Neural cell (in vitro differentiated cells): ENCODE measurements at regions not wholly inside any gene's neighbourhood (a gene's known extent, or its start where the extent isn't known, plus 50 kb on each side); places are given as distances from the start of the nearest gene placed in this dataset.

Experiments
- H2AFZ ChIP-seq: fragments of 200-600, 300-800 bp; sonication (generic), shearing (Covaris generic); 2 replicates; pipeline ENCODE4 v1.6.0; 2014; ENCODE audit warnings: low read depth, mild to moderate bottlenecking, antibody characterized with exemption, low read length, moderate library complexity
- H3F3A ChIP-seq: fragments of 200-600 bp; shearing (Covaris generic); 2 replicates; pipeline ENCODE4 v1.6.1; 2016; ENCODE audit warnings: mild to moderate bottlenecking, moderate library complexity, mixed read lengths, antibody characterized with exemption, low read length; ENCODE audit not compliant: insufficient read depth, poor library complexity, severe bottlenecking
- H3K27ac ChIP-seq: fragments of 200-600, 300-800 bp; sonication (generic), shearing (Covaris generic); 2 replicates; pipeline ENCODE4 v1.5.1; 2014; ENCODE audit warnings: mild to moderate bottlenecking, low read length, moderate library complexity
- H3K27me3 ChIP-seq: fragments of 300-800, 200-600 bp; sonication (generic), shearing (Covaris generic); 2 replicates; pipeline ENCODE4 v1.6.0; 2014; ENCODE audit warnings: mild to moderate bottlenecking, low read depth, low read length, moderate library complexity; ENCODE audit not compliant: insufficient read depth
- H3K36me3 ChIP-seq: fragments of 300-800, 200-600 bp; sonication (generic), shearing (Covaris generic); 2 replicates; pipeline ENCODE4 v1.5.1; 2014; ENCODE audit warnings: mild to moderate bottlenecking, antibody characterized with exemption, low read length, moderate library complexity; ENCODE audit not compliant: insufficient read depth
- H3K4me2 ChIP-seq: fragments of 300-800, 200-600 bp; sonication (generic), shearing (Covaris generic); 2 replicates; pipeline ENCODE4 v1.6.0; 2014; ENCODE audit warnings: mild to moderate bottlenecking, low read length
- H3K4me3 ChIP-seq: fragments of 300-800, 200-600 bp; sonication (generic), shearing (Covaris generic); 2 replicates; pipeline ENCODE4 v1.5.1; 2014; ENCODE audit warnings: mild to moderate bottlenecking, low read length, moderate library complexity
- H3K79me2 ChIP-seq: fragments of 200-600 bp; shearing (Covaris generic); replicated peaks from 2 replicates; pipeline ENCODE4 v1.6.0; 2014; ENCODE audit warnings: mild to moderate bottlenecking, low read length, moderate library complexity; ENCODE audit not compliant: insufficient read depth
- H3K9ac ChIP-seq: fragments of 300-800, 200-600 bp; sonication (generic), shearing (Covaris generic); 2 replicates; pipeline ENCODE4 v1.6.1; 2016; ENCODE audit warnings: mild to moderate bottlenecking, low read length, mixed read lengths
- H3K9me2 ChIP-seq: fragments of 200-600 bp; shearing (Covaris generic); 2 replicates; pipeline ENCODE4 v1.6.1; 2016; ENCODE audit warnings: mild to moderate bottlenecking, low read length, mixed read lengths; ENCODE audit not compliant: insufficient read depth
- H3K9me3 ChIP-seq: fragments of 200-600, 300-800 bp; sonication (generic), shearing (Covaris generic); 2 replicates; pipeline ENCODE4 v1.6.1; 2016; ENCODE audit warnings: mild to moderate bottlenecking, mixed run types, low read length, moderate library complexity, mixed read lengths
- H4K20me1 ChIP-seq: fragments of 200-600 bp; shearing (Covaris generic); 2 replicates; pipeline ENCODE4 v1.6.1; 2016; ENCODE audit warnings: mild to moderate bottlenecking, mixed run types; ENCODE audit not compliant: insufficient read depth
- CTCF ChIP-seq: fragments of 450-650 bp; IDR thresholded peaks from 2 replicates; pipeline ENCODE4 v1.5.1; 2014; ENCODE audit warnings: antibody characterized with exemption, mild to moderate bottlenecking, moderate library complexity; ENCODE audit not compliant: poor library complexity, severe bottlenecking
- EP300 ChIP-seq: fragments of 450-650 bp; conservative IDR thresholded peaks from 2 replicates; pipeline ENCODE4 v1.6.1; 2014; ENCODE audit warnings: antibody characterized with exemption, mild to moderate bottlenecking, moderate library complexity; ENCODE audit not compliant: poor library complexity, severe bottlenecking
- EZH2 ChIP-seq: fragments of 200-600, 300-800 bp; shearing (Covaris generic), sonication (generic); IDR thresholded peaks from 2 replicates; pipeline ENCODE4 v1.6.1; 2014; ENCODE audit warnings: antibody characterized with exemption, low read length, borderline replicate concordance, mild to moderate bottlenecking; ENCODE audit not compliant: insufficient read depth, poor library complexity, severe bottlenecking
- MXI1 ChIP-seq: fragments of 450-650 bp; conservative IDR thresholded peaks from 2 replicates; pipeline ENCODE4 v1.6.1; 2014; ENCODE audit warnings: antibody characterized with exemption, mild to moderate bottlenecking; ENCODE audit not compliant: poor library complexity, severe bottlenecking
- POLR2AphosphoS5 ChIP-seq: IDR thresholded peaks from 2 replicates; pipeline ENCODE4 v1.6.1; 2012
- RAD21 ChIP-seq: fragments of 450-650 bp; conservative IDR thresholded peaks from 2 replicates; pipeline ENCODE4 v1.6.1; 2014; ENCODE audit warnings: antibody characterized with exemption, mild to moderate bottlenecking, moderate library complexity
- REST ChIP-seq: IDR thresholded peaks from 2 replicates; pipeline ENCODE4 v1.6.1; 2012; ENCODE audit warnings: borderline replicate concordance
- SMC3 ChIP-seq: fragments of 450-650 bp; conservative IDR thresholded peaks from 2 replicates; pipeline ENCODE4 v1.6.1; 2014; ENCODE audit warnings: antibody characterized with exemption, mild to moderate bottlenecking, moderate library complexity; ENCODE audit not compliant: poor library complexity
- TAF1 ChIP-seq: IDR thresholded peaks from 2 replicates; pipeline ENCODE4 v1.6.1; 2012; ENCODE audit warnings: low read depth

- TF ChIP-seq CTCF (no peak), SMC3 (no peak)
These were observed 80.1 kb upstream of the SMIM21 start (continued) for GRCh38 chr18:75507636-75508035.

- Histone ChIP-seq H3K4me2 (no peak overlapping the region), H3K9ac (no peak overlapping the region), H3K27ac (no peak overlapping the region), H3K79me2 (no peaks in the 10 kb centered on the region), H3K9me2 (no peaks in the 10 kb centered on the region), H3K27me3 (no peaks in the 10 kb centered on the region), H3K36me3 (no peaks in the 10 kb centered on the region), H3F3A (no peaks in the 10 kb centered on the region), H3K4me3 (no peak overlapping the region), H4K20me1 (no peaks in the 10 kb centered on the region), H2AFZ (no peak overlapping the region), H3K9me3 (no peaks in the 10 kb centered on the region)
- TF ChIP-seq EP300 (no peak), MXI1 (no peak), POLR2AphosphoS5 (no peak), REST (no peak), RAD21 (no peak), EZH2 (no peak), CTCF (no peak), SMC3 (no peak), TAF1 (no peak)
These were observed 79.4 kb upstream of the SMIM21 start for GRCh38 chr18:75506913-75507312.

- H2AFZ ChIP-seq: no peak overlapping the region
- no peaks in the 10 kb centered on the region for H3K9me2 ChIP-seq
- H3K9me3 ChIP-seq: no peaks in the 10 kb centered on the region
- H3K36me3 ChIP-seq: no peaks in the 10 kb centered on the region
- no peak overlapping the region for H3K4me3 ChIP-seq
- no peak overlapping the region for H3K9ac ChIP-seq
- no peaks in the 10 kb centered on the region for H3K27me3 ChIP-seq
- H3K27ac ChIP-seq: no peak overlapping the region
- no peak overlapping the region for H3K4me2 ChIP-seq
- no peaks in the 10 kb centered on the region for H4K20me1 ChIP-seq
- H3F3A ChIP-seq: no peaks in the 10 kb centered on the region
- no peaks in the 10 kb centered on the region for H3K79me2 ChIP-seq
- TF ChIP-seq EZH2 (no peak), TAF1 (no peak)
These were observed 77.0 kb upstream of the SMIM21 start for GRCh38 chr18:75504469-75504868.
